GM12878 (cell line): ENCODE measurements at regions not wholly inside any gene's neighbourhood (a gene's known extent, or its start where the extent isn't known, plus 50 kb on each side); places are given as distances from the start of the nearest gene placed in this dataset.

Experiments used
- ATAC-seq: fragments of 200-7000 bp; cut with Tn5 transposase; 3 replicates; pipeline ENCODE4 v1.9.1; 2020; ENCODE audit warnings: mild to moderate bottlenecking, moderate library complexity
- BruUV-seq: library from RNA; stranded (reverse); fragments of 400-500 nt; replicated peaks from 2 replicates; lab custom pipeline; 2021; lab: Mats Ljungman, UMichigan
- CTCF ChIA-PET: fragments of 300-600 bp; sonication (Branson Sonifier 250); formaldehyde crosslinking; extraction: SDS; loops from one replicate; lab custom pipeline; 2021; ENCODE audit warnings: inconsistent platforms; lab: Yijun Ruan, JAX
- POLR2A ChIA-PET: fragments of 350-600 bp; formaldehyde crosslinking; extraction: SDS; loops from one replicate; lab custom pipeline; 2021; ENCODE audit warnings: inconsistent platforms; lab: Charles Lee
- RAD21 ChIA-PET: fragments of 300-600 bp; sonication (Branson Sonifier 250); formaldehyde crosslinking; loops from one replicate; lab custom pipeline; 2023; ENCODE audit warnings: antibody characterized with exemption; ENCODE audit not compliant: unreplicated experiment; lab: Charles Lee
- SMC1A ChIA-PET: fragments of 300-600 bp; sonication (Branson Sonifier 250); formaldehyde crosslinking; loops from one replicate; lab custom pipeline; 2023; ENCODE audit not compliant: unreplicated experiment, uncharacterized antibody; lab: Charles Lee
- DNase-seq: peaks from one replicate; pipeline ENCODE4 v3.0.0-alpha.2; 2011; ENCODE audit warnings: low read depth, low spot score
- FAIRE-seq: peaks from 3 replicates; lab custom pipeline; 2011; peaks lifted over from hg19 to GRCh38; lab: Jason Lieb, UNC
- H2AFZ ChIP-seq: 2 replicates; pipeline ENCODE4 v1.6.0; 2011; ENCODE audit warnings: low read depth, low read length, control low read depth; ENCODE audit not compliant: control insufficient read depth
- H3K27ac ChIP-seq: 2 replicates; pipeline ENCODE4 v1.5.1; 2011; ENCODE audit warnings: control low read depth; ENCODE audit not compliant: control insufficient read depth, insufficient read depth
- H3K27me3 ChIP-seq, 2 experiments: replicated peaks in 1 of 2; 2 replicates each; pipeline versions ENCODE4 v1.6.0 to v1.6.1; 2011; ENCODE audit warnings: low read length in 1 of 2; ENCODE audit not compliant: control insufficient read depth in 2 of 2, insufficient read depth in 2 of 2
- H3K36me3 ChIP-seq, 2 experiments: 2 replicates each; pipeline ENCODE4 v1.5.1; 2011; ENCODE audit warnings: low read length in 1 of 2; ENCODE audit not compliant: control insufficient read depth in 2 of 2, insufficient read depth in 2 of 2
- H3K4me1 ChIP-seq: 2 replicates; pipeline ENCODE4 v1.6.1; 2011; ENCODE audit warnings: mild to moderate bottlenecking, low read length, moderate library complexity, mixed read lengths; ENCODE audit not compliant: control insufficient read depth, insufficient read depth
- H3K4me2 ChIP-seq: 2 replicates; pipeline ENCODE4 v1.6.0; 2011; ENCODE audit warnings: control low read depth; ENCODE audit not compliant: control insufficient read depth, insufficient read depth
- H3K4me3 ChIP-seq: fragments of 200-600 bp; sonication (generic); 2 replicates; pipeline ENCODE4 v1.5.1; 2016
- H3K79me2 ChIP-seq: 2 replicates; pipeline ENCODE4 v1.6.0; 2011; ENCODE audit warnings: low read length; ENCODE audit not compliant: control insufficient read depth, insufficient read depth
- H3K9ac ChIP-seq: 2 replicates; pipeline ENCODE4 v1.8.0; 2011; ENCODE audit warnings: low read length, control low read depth, mixed read lengths; ENCODE audit not compliant: control insufficient read depth, insufficient read depth
- H3K9me3 ChIP-seq: replicated peaks from 3 replicates; pipeline ENCODE4 v1.5.1; 2011; ENCODE audit warnings: mild to moderate bottlenecking, low read length; ENCODE audit not compliant: control insufficient read depth, insufficient read depth
- H4K20me1 ChIP-seq: 2 replicates; pipeline ENCODE4 v1.6.0; 2011; ENCODE audit not compliant: control insufficient read depth, insufficient read depth
- ATF7 ChIP-seq: fragments of 450-650 bp; IDR thresholded peaks from 2 replicates; pipeline ENCODE4 v1.6.1; 2016; ENCODE audit warnings: low read depth, mild to moderate bottlenecking
- BHLHE40 ChIP-seq, 2 experiments: fragments of 450-650 bp in 1 of 2; IDR thresholded peaks; 2 replicates each; pipeline ENCODE4 v1.6.1; 2011 to 2017; ENCODE audit warnings: low read depth in 2 of 2, borderline replicate concordance in 1 of 2, improper control_type of control experiment in 1 of 2, low read length in 1 of 2, mild to moderate bottlenecking in 1 of 2
- CEBPB ChIP-seq, 2 experiments: fragments of 150-350 bp in 1 of 2; IDR thresholded peaks; 2 replicates each; pipeline ENCODE4 v1.6.1; 2012 to 2014; ENCODE audit warnings: low read depth in 2 of 2, low read length in 2 of 2, borderline replicate concordance in 1 of 2, inconsistent platforms in 1 of 2
- GABPA ChIP-seq: IDR thresholded peaks from 2 replicates; pipeline ENCODE4 v1.6.1; 2014; ENCODE audit warnings: antibody characterized with exemption, low read depth, mild to moderate bottlenecking, inconsistent platforms
- IKZF1 ChIP-seq: fragments of 450-650 bp; conservative IDR thresholded peaks from 2 replicates; pipeline ENCODE4 v1.6.1; 2017; ENCODE audit warnings: antibody characterized with exemption, mild to moderate bottlenecking
- KAT2A ChIP-seq: conservative IDR thresholded peaks from 2 replicates; pipeline ENCODE4 v1.6.1; 2011; ENCODE audit warnings: low read depth, low read length; ENCODE audit not compliant: control insufficient read depth
- NFYA ChIP-seq: IDR thresholded peaks from 2 replicates; pipeline ENCODE4 v1.6.1; 2011; ENCODE audit warnings: low read depth, mild to moderate bottlenecking, low read length, improper control_type of control experiment, borderline replicate concordance
- NFYB ChIP-seq: IDR thresholded peaks from 2 replicates; pipeline ENCODE4 v1.6.1; 2011; ENCODE audit warnings: low read depth, mild to moderate bottlenecking, low read length, improper control_type of control experiment, moderate library complexity; ENCODE audit not compliant: insufficient read depth
- RELA ChIP-seq: fragments of 450-650 bp; IDR thresholded peaks from 2 replicates; pipeline ENCODE4 v1.8.0; 2014; ENCODE audit warnings: borderline replicate concordance; ENCODE audit not compliant: partially characterized antibody
- SIX5 ChIP-seq: IDR thresholded peaks from 2 replicates; pipeline ENCODE4 v1.6.1; 2011; ENCODE audit warnings: mild to moderate bottlenecking, low read depth, low read length, moderate library complexity; ENCODE audit not compliant: severe bottlenecking
- SMARCA5 ChIP-seq: fragments of 450-650 bp; IDR thresholded peaks from 2 replicates; pipeline ENCODE4 v1.6.1; 2017; ENCODE audit warnings: mild to moderate bottlenecking
- SREBF1 ChIP-seq: IDR thresholded peaks from 2 replicates; pipeline ENCODE4 v1.6.1; 2012; ENCODE audit warnings: mild to moderate bottlenecking, low read length
- TCF7 ChIP-seq: IDR thresholded peaks from 2 replicates; pipeline ENCODE4 v1.6.1; 2014; ENCODE audit warnings: antibody characterized with exemption, borderline replicate concordance
- ZNF217 ChIP-seq: fragments of 450-650 bp; IDR thresholded peaks from 2 replicates; pipeline ENCODE4 v1.6.1; 2017; ENCODE audit warnings: antibody characterized with exemption, mild to moderate bottlenecking
- ZZZ3 ChIP-seq: IDR thresholded peaks from 2 replicates; pipeline ENCODE4 v1.6.1; 2011; ENCODE audit warnings: low read depth; ENCODE audit not compliant: control insufficient read depth, insufficient read length
- WGBS: methylation state at CpG from one replicate; pipeline ENCODE4 v1.1.6; 2016; ENCODE audit warnings: low lambda C conversion rate; ENCODE audit not compliant: insufficient replicate concordance, insufficient coverage; ENCODE audit errors: missing lambda C conversion rate; 5-methylcytosine and 5-hydroxymethylcytosine counted together
- in situ Hi-C: fragments of 300-500 bp; cut with MboI; formaldehyde crosslinking; loops from 9 replicates; pipeline ENCODE4 v1.14.3; 2018; ENCODE audit warnings: mixed read lengths
- intact Hi-C: fragments of 100-400 bp; cut with micrococcal nuclease; formaldehyde crosslinking; loops from one replicate; pipeline ENCODE4 v1.14.2; 2022; ENCODE audit not compliant: unreplicated experiment

DNA sequence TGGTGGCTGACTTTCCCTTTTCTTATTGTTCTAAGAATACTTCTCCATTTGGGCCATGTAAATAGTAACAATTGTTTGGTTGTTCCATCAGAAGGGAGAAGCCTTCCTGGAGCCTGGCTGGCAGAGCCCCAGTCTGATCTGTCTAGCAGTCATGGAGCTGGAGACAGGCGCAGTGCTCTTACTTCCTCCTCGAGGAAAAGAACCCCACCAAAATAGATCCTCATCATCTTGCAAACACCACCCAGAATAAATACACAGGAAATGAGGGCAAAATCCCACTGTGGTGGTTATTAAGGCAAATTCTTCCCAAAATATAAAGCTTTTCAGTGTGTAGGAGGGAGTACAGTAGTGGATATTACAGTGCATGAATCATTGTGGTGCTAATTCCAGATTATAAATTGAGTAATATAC, 195.1 kb upstream of the SGK1 start:
- Histone ChIP-seq H3K27me3 (no peaks in the 10 kb centered on the region; a peak in 1 of 4 replicates), H3K4me3 (no peak overlapping the region), H3K27ac (no peak overlapping the region), H3K36me3 (no peaks in the 10 kb centered on the region), H3K79me2 (no peaks in the 10 kb centered on the region), H2AFZ (no peak overlapping the region), H4K20me1 (no peaks in the 10 kb centered on the region), H3K9ac (no peak overlapping the region), H3K4me1 (no peaks in the 10 kb centered on the region), H3K9me3 (no peaks in the 10 kb centered on the region), H3K4me2 (no peak overlapping the region)
- in situ Hi-C loops (no loop called here), intact Hi-C loops (no loop called here)
- RAD21 ChIA-PET: interaction anchor here (1.0 kb wide), 1 partner anchor 10 kb away, joined by 3 read pairs; no protein-coding TSS in a partner anchor
- CTCF ChIA-PET: interaction anchor here (1.2 kb wide), 1 partner anchor 17 kb away, joined by 3 read pairs; no protein-coding TSS in a partner anchor
- ATAC-seq (no peak), FAIRE-seq (no peak), DNase-seq (no peak)
- 64% methylated on average over 2 of the region's 2 CpGs for WGBS
- SMC1A ChIA-PET: no interaction called here
- TF ChIP-seq GABPA (no peak), SMARCA5 (no peak), ZZZ3 (no peak), ATF7 (no peak), ZNF217 (no peak), NFYB (no peak), IKZF1 (no peak), KAT2A (no peak), TCF7 (no peak), BHLHE40 (IDR thresholded peaks at IDR 0.05; ENCODE audit: borderline replicate concordance in 1 of 2, low read depth in 2 of 2, low read length in 1 of 2) (no peak), CEBPB (IDR thresholded peaks at IDR 0.05; ENCODE audit: borderline replicate concordance in 1 of 2, low read depth in 2 of 2, low read length in 2 of 2) (no peak), RELA (no peak), SREBF1 (no peak), NFYA (no peak), SIX5 (no peak)
- no TSS peak for BruUV-seq
- POLR2A ChIA-PET: interaction anchor here (0.5 kb wide), 1 partner anchor 96 kb away, joined by 3 read pairs; no protein-coding TSS in a partner anchor
